ENCODE measurements at regions not wholly inside any gene's neighbourhood (a gene's known extent, or its start where the extent isn't known, plus 50 kb on each side); places are given as distances from the start of the nearest gene placed in this dataset.

DNA sequence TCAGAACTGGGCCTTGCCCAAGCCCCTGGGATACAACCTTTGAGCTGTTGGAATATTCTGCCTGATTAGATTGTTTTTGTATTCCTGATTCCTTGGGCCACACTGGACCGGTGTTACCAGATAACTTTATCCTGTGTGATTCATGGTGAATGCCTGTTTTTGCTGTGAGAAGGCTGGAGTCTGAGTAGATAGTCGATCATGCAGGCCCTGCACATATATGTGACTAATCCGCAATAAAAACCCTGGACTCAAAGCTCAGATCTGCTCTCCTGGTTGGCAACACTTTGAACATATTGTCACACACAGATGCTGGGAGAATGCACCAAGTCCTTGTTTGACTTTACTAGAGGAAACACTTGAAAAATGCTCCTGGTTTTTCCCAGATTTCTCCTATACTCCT lies 183.9 kb upstream of the MBL2 start:
- DNase-seq (ENCODE audit: insufficient read length, low spot score) (no peak), FAIRE-seq (no peak)
- TF ChIP-seq, protein P1, sequence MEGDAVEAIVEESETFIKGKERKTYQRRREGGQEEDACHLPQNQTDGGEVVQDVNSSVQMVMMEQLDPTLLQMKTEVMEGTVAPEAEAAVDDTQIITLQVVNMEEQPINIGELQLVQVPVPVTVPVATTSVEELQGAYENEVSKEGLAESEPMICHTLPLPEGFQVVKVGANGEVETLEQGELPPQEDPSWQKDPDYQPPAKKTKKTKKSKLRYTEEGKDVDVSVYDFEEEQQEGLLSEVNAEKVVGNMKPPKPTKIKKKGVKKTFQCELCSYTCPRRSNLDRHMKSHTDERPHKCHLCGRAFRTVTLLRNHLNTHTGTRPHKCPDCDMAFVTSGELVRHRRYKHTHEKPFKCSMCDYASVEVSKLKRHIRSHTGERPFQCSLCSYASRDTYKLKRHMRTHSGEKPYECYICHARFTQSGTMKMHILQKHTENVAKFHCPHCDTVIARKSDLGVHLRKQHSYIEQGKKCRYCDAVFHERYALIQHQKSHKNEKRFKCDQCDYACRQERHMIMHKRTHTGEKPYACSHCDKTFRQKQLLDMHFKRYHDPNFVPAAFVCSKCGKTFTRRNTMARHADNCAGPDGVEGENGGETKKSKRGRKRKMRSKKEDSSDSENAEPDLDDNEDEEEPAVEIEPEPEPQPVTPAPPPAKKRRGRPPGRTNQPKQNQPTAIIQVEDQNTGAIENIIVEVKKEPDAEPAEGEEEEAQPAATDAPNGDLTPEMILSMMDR (IDR thresholded peaks at IDR 0.05; ENCODE audit: insufficient read depth, missing control alignments) = no peak

DNA sequence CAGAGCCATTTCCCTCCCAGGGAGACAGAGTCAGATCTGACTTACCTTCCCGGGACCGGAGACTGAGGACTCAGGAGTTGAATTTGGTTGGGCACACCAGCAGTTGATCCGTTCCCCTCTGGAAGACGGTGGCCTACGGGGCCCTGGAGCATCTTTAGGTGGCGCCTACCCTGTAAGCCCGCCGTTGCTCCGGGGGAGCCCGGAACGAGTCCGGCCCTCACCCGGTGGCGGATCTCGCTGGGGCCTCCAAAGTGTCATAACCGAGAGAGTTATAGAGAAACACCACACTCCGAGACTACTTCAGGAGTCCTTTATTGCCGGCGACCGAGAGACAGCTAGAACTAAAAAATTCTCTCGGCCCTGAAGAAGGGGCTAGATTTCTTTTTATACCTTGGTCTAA lies 182.8 kb upstream of the MBL2 start:
- TF ChIP-seq, protein P1 (IDR thresholded peaks at IDR 0.05; ENCODE audit: insufficient read depth, missing control alignments) = no peak
- DNase-seq (ENCODE audit: insufficient read length, low spot score) (no peak), FAIRE-seq (no peak)

DNA sequence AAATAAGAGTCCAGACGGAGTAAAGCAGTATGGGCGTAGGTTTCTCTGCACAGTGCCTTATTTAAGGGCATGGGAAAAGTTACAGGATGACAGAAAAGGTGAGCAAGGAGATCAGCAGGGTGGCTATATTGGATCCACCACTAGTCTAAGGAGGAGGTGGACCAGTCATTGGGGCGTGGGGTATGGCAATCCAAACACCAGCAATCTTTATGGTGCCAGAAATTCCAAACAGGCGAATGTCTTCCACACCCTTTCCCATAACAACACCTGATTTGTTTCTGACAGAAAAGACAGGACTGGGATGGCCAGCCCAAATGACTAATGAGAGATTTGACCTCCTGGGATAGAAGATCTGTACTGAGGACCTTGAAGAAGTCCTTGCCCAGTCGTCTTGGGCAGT lies 181.8 kb upstream of the MBL2 start:
- no peak for DNase-seq (ENCODE audit: insufficient read length, low spot score)
- TF ChIP-seq, protein P1 (IDR thresholded peaks at IDR 0.05; ENCODE audit: insufficient read depth, missing control alignments) = no peak
- no peak for FAIRE-seq

DNA sequence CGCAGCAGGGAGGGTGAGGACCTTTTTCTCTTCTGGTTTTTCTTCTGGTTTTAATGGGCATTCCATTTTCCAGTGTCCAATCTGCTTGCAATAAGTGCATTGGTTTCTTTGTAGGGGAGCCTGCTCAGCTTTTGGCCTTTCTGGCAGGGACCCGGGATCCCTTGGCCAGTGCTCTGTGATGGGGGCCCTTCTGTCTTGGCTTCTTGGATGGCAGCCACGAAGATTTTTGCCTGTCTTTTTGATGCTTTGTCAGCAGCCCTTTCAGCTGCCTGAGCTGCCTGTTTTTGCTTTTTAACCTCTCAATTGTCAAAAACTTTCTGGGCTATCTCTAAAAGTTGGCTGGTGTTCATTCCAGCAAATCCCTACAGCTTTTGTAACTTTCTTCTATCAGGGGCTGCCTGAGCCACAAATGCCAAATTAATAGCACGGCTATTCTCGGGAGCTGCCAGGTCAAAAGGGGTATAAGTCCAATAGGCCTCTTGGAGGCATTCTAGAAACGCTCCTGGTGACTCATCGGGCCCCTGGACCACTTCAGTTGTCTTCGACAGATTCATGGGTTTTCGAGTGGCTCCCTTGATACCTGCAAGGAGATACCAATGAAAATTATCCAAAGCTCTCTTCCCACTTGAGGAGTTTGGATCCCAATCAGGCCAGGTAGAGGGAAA lies 179.9 kb upstream of the MBL2 start:
- DNase-seq (ENCODE audit: insufficient read length, low spot score) (no peak), FAIRE-seq (no peak)
- TF ChIP-seq, protein P1 (IDR thresholded peaks at IDR 0.05; ENCODE audit: insufficient read depth, missing control alignments) = no peak

DNA sequence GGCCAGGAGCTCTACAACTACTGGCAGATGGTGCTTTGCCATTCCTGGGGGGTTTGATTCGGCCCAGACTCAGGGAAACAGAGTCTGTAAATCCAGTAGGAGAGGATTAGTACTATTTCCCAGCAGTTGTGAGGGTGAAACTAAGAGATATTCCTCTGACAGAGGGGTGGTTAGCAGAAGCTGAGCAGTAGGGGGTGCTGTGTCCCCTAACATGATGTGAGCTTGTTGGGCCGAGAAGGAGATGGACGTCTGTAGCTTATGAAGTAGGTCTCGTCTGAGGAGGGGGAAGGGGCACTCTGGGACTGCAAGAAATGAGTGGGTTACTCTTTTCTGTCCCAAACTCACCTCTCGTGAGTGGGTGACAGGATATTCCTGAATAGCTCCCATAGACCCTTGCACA lies 179.2 kb upstream of the MBL2 start:
- DNase-seq (ENCODE audit: insufficient read length, low spot score) = no peak
- no peak for FAIRE-seq

DNA sequence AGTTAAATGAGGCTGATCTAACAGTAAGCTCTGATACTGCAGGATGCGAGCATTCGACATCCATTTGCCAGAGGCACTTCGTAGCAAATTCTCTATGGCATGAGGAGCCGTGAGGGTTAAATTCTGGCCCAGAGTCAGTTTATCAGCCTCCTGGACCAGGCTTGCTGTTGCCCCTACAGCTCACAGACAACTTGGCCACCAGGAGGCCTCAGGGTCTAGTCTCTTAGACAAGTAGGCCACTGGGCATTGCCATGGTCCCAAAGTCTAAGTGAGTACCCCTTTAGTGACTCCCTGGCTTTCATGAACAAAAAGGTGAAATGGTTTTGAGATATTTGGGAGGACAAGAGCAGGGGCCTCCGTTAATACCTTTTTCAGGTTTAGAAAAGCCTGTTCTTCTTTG lies 178.0 kb upstream of the MBL2 start:
- DNase-seq (ENCODE audit: insufficient read length, low spot score) (no peak), FAIRE-seq (no peak)
- TF ChIP-seq, protein P1 (IDR thresholded peaks at IDR 0.05; ENCODE audit: insufficient read depth, missing control alignments) = no peak

More for the DNA sequence above, 179.2 kb upstream of the MBL2 start:
- TF ChIP-seq, protein P1 (IDR thresholded peaks at IDR 0.05; ENCODE audit: insufficient read depth, missing control alignments) = no peak

DNA sequence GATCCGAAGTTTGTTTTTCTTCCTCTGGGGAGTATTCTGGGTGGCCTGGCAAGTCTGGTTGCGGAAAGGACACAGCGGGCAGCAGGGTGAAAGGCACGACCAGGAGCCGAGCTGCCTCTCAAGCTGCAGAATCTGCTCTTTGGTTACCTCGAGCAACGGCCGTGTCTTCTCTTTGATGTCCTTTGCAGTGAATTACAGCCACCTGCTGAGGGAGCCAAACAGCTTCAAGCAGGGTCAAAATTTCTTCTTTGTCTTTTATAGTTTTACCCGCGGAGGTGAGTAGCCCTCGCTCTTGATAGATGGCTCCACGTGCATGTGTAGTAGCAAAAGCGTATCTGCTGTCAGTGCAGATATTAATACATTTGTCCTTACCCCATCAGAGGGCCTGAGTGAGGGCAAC lies 177.3 kb upstream of the MBL2 start:
- no peak for DNase-seq (ENCODE audit: insufficient read length, low spot score)
- FAIRE-seq = no peak
- TF ChIP-seq, protein P1 (IDR thresholded peaks at IDR 0.05; ENCODE audit: insufficient read depth, missing control alignments) = no peak
